ENCODE measurements at regions not wholly inside any gene's neighbourhood (a gene's known extent, or its start where the extent isn't known, plus 50 kb on each side); places are given as distances from the start of the nearest gene placed in this dataset.

- H3K36me3 Mint-ChIP-seq: no peaks in the 10 kb centered on the region
- Histone ChIP-seq H4K20me1 (ENCODE audit: low read depth) (no peaks in the 10 kb centered on the region), H3K4me1 (no peaks in the 10 kb centered on the region), H2AFZ (replicated peaks) (no peak overlapping the region), H3K36me3 (no peaks in the 10 kb centered on the region), H3K9ac (no peak overlapping the region), H3K27ac (no peak overlapping the region), H3K79me2 (ENCODE audit: low read depth) (no peaks in the 10 kb centered on the region), H3K27me3 (no peaks in the 10 kb centered on the region), H3K9me3 (ENCODE audit: low read depth) (no peaks in the 10 kb centered on the region), H3K4me3 (no peak overlapping the region), H3F3A (ENCODE audit: low read depth) (no peaks in the 10 kb centered on the region), H3K4me2 (no peak overlapping the region)
- no peak for DNase-seq (ENCODE audit: low spot score)
- TF ChIP-seq CTCF (IDR thresholded peaks at IDR 0.05): no peak
- no peak overlapping the region for H3K4me3 Mint-ChIP-seq
- H3K4me1 Mint-ChIP-seq: no peaks in the 10 kb centered on the region
- no peaks in the 10 kb centered on the region for H3K27me3 Mint-ChIP-seq (ENCODE audit: insufficient read depth, low read depth)
- H3K9me3 Mint-ChIP-seq: no peaks in the 10 kb centered on the region
- H3K27ac Mint-ChIP-seq: peak overlapping the region; percentile 83
These were observed 487.6 kb downstream of the COG6 start for GRCh38 chr13:40143106-40143505.

- Mint-ChIP-seq H3K27ac (no peak overlapping the region), H3K4me1 (no peaks in the 10 kb centered on the region), H3K36me3 (no peaks in the 10 kb centered on the region), H3K27me3 (ENCODE audit: insufficient read depth, low read depth) (no peaks in the 10 kb centered on the region), H3K9me3 (no peaks in the 10 kb centered on the region), H3K4me3 (no peak overlapping the region)
- Histone ChIP-seq H3K9me3 (ENCODE audit: low read depth) (no peaks in the 10 kb centered on the region), H4K20me1 (ENCODE audit: low read depth) (no peaks in the 10 kb centered on the region), H3F3A (ENCODE audit: low read depth) (no peaks in the 10 kb centered on the region), H3K4me2 (no peak overlapping the region), H2AFZ (replicated peaks) (no peak overlapping the region), H3K4me1 (no peaks in the 10 kb centered on the region), H3K36me3 (no peaks in the 10 kb centered on the region), H3K27ac (no peak overlapping the region), H3K27me3 (no peaks in the 10 kb centered on the region), H3K79me2 (ENCODE audit: low read depth) (no peaks in the 10 kb centered on the region), H3K9ac (no peak overlapping the region), H3K4me3 (no peak overlapping the region)
- DNase-seq (ENCODE audit: low spot score): no peak
- no peak for TF ChIP-seq EZH2phosphoT487 (IDR thresholded peaks at IDR 0.05)
- TF ChIP-seq EZH2 (IDR thresholded peaks at IDR 0.05): no peak
- no peak for TF ChIP-seq CTCF (IDR thresholded peaks at IDR 0.05)
These were observed 488.1 kb downstream of the COG6 start for GRCh38 chr13:40143559-40143958.

GRCh38 chr13:40145139-40145538 is 489.7 kb downstream of the COG6 start:
- no peak overlapping the region for H3K4me3 ChIP-seq
- no peak for DNase-seq (ENCODE audit: low spot score)
- H3K27ac ChIP-seq: no peak overlapping the region
- no peaks in the 10 kb centered on the region for H3F3A ChIP-seq (ENCODE audit: low read depth)
- no peaks in the 10 kb centered on the region for H3K79me2 ChIP-seq (ENCODE audit: low read depth)
- Mint-ChIP-seq H3K4me1 (no peaks in the 10 kb centered on the region), H3K27ac (no peak overlapping the region), H3K4me3 (no peak overlapping the region), H3K27me3 (ENCODE audit: insufficient read depth, low read depth) (no peaks in the 10 kb centered on the region), H3K9me3 (no peaks in the 10 kb centered on the region), H3K36me3 (no peaks in the 10 kb centered on the region)
- H2AFZ ChIP-seq (replicated peaks): no peak overlapping the region
- H3K9me3 ChIP-seq (ENCODE audit: low read depth): no peaks in the 10 kb centered on the region
- H4K20me1 ChIP-seq (ENCODE audit: low read depth): no peaks in the 10 kb centered on the region
- no peak overlapping the region for H3K9ac ChIP-seq
- TF ChIP-seq CTCF (IDR thresholded peaks at IDR 0.05) (no peak), EZH2phosphoT487 (IDR thresholded peaks at IDR 0.05) (no peak), EZH2 (IDR thresholded peaks at IDR 0.05) (no peak)
- H3K27me3 ChIP-seq: no peaks in the 10 kb centered on the region
- H3K4me1 ChIP-seq: no peaks in the 10 kb centered on the region
- H3K4me2 ChIP-seq: no peak overlapping the region
- no peaks in the 10 kb centered on the region for H3K36me3 ChIP-seq

GRCh38 chr13:40146063-40146462 is 490.6 kb downstream of the COG6 start:
- Histone ChIP-seq H3K27ac (no peak overlapping the region), H3K9me3 (ENCODE audit: low read depth) (no peaks in the 10 kb centered on the region), H2AFZ (replicated peaks) (peak overlapping the region; percentile 76), H3K4me2 (no peak overlapping the region), H3K9ac (no peak overlapping the region), H3K27me3 (no peaks in the 10 kb centered on the region), H4K20me1 (ENCODE audit: low read depth) (no peaks in the 10 kb centered on the region), H3K79me2 (ENCODE audit: low read depth) (no peaks in the 10 kb centered on the region), H3K4me3 (no peak overlapping the region), H3K4me1 (no peaks in the 10 kb centered on the region), H3F3A (ENCODE audit: low read depth) (no peaks in the 10 kb centered on the region), H3K36me3 (no peaks in the 10 kb centered on the region)
- Mint-ChIP-seq H3K4me3 (no peak overlapping the region), H3K36me3 (no peaks in the 10 kb centered on the region), H3K27me3 (ENCODE audit: insufficient read depth, low read depth) (peaks cover 3% of the 10 kb centered on the region), H3K9me3 (no peaks in the 10 kb centered on the region), H3K27ac (no peak overlapping the region), H3K4me1 (no peaks in the 10 kb centered on the region)
- DNase-seq (ENCODE audit: low spot score): peak; percentile 26
- no peak for TF ChIP-seq EZH2 (IDR thresholded peaks at IDR 0.05)
- TF ChIP-seq CTCF (IDR thresholded peaks at IDR 0.05): peak; percentile 27
